RWPE1 (cell line): ENCODE measurements at regions not wholly inside any gene's neighbourhood (a gene's known extent, or its start where the extent isn't known, plus 50 kb on each side); places are given as distances from the start of the nearest gene placed in this dataset.
A peak's percentile ranks its signal among the peaks of the same experiment; 100 is the strongest.
"Not testable (repeated sequence)": the region's sequence is repeated elsewhere in the genome, so short reads cannot be mapped to it uniquely, and the experiment has no call there.

ENCODE experiments used
- CTCF ChIA-PET: fragments of 350-600 bp; sonication (Branson Sonifier 250); formaldehyde crosslinking; extraction: SDS; loops from one replicate; lab custom pipeline; 2021; lab: Yijun Ruan, JAX
- POLR2A ChIA-PET: fragments of 400-600 bp; formaldehyde crosslinking; extraction: SDS; loops from one replicate; lab custom pipeline; 2020; ENCODE audit warnings: antibody characterized with exemption; ENCODE audit not compliant: low non-redundant PET; lab: Yijun Ruan, JAX
- DNase-seq: peaks from one replicate; pipeline ENCODE4 v3.0.0; 2012; ENCODE audit warnings: low spot score
- H3K27ac ChIP-seq: fragments of 450-650 bp; 2 replicates; pipeline ENCODE4 v1.5.1; 2017
- CTCF ChIP-seq: fragments of 450-650 bp; conservative IDR thresholded peaks from 2 replicates; pipeline ENCODE4 v1.5.1; 2017; ENCODE audit warnings: low read depth, mild to moderate bottlenecking

- ChIA-PET POLR2A (no interaction called here), CTCF (no interaction called here)
- H3K27ac ChIP-seq, result no peak overlapping the region
- no peak for DNase-seq
- TF ChIP-seq CTCF, result no peak
These were observed 855.9 kb upstream of the MANEA start for GRCh38 chr6:94721459-94721858.

GRCh38 chr6:94713446-94713845 lies 863.9 kb upstream of the MANEA start:
- TF ChIP-seq CTCF, result no peak
- ChIA-PET POLR2A (no interaction called here), CTCF (no interaction called here)
- DNase-seq, result no peak
- no peak overlapping the region for H3K27ac ChIP-seq

DNA sequence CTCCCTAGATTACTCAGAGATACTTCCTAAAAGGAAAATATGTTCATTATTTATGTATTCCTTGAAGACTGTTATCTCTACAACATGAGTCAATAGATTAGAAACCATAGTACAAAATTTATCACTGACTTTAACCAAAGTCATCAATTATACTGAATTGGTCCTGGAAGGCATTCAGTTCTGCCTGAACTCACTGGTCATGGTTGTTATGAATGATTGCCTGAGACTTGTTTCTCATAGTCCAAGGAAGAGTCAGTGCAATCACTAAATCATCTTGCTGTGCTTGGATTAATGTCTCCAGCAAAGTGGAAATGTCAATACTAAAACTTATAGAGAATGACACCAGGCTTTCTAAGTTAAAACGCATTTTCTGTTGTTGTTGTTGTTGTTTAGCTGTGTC lies 878.6 kb upstream of the MANEA start:
- DNase-seq, result no peak
- CTCF ChIA-PET, result interaction anchor here (0.6 kb wide), 1 partner anchor 257 kb away, joined by 4 read pairs; no protein-coding TSS in a partner anchor
- POLR2A ChIA-PET, result no interaction called here
- TF ChIP-seq CTCF, result no peak
- H3K27ac ChIP-seq, result no peak overlapping the region

DNA sequence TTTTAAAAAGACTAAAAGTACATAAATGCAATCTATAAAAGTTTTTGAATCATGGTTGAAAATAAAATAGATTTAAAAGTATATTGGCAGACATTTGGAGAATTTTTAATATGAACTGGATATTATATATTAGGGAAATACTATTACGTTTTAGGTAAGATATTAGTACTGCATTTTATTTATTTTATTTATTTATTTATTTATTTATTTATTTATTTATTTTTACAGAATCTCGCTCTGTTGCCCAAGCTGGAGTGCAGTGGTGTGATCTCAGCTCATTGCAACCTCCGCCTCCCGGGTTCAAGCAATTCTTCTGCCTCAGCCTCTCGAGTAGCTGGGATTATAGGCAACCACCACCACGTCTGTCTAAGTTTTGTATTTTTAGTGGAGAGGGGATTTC lies 890.1 kb upstream of the MANEA start:
- POLR2A ChIA-PET, H3K27ac ChIP-seq, DNase-seq: not testable (repeated sequence)
- CTCF ChIA-PET, result interaction anchor here (0.7 kb wide), 1 partner anchor 1240 kb away, joined by 3 read pairs; no protein-coding TSS in a partner anchor

GRCh38 chr6:94683409-94683808 lies 893.9 kb upstream of the MANEA start:
- DNase-seq, result peak; percentile 38
- no peak overlapping the region for H3K27ac ChIP-seq
- CTCF ChIA-PET, result no interaction called here
- POLR2A ChIA-PET, result no interaction called here
- TF ChIP-seq CTCF, result no peak

- CTCF ChIA-PET, result no interaction called here
- POLR2A ChIA-PET, result no interaction called here
- DNase-seq, result no peak
- no peak overlapping the region for H3K27ac ChIP-seq
- no peak for TF ChIP-seq CTCF
These were observed 896.6 kb upstream of the MANEA start for GRCh38 chr6:94680669-94681212.

- ChIA-PET CTCF (no interaction called here), POLR2A (no interaction called here)
- DNase-seq, result no peak
- no peak for TF ChIP-seq CTCF
- no peak overlapping the region for H3K27ac ChIP-seq
These were observed 904.1 kb upstream of the MANEA start for GRCh38 chr6:94673251-94673650.
